ENCODE measurements at regions not wholly inside any gene's neighbourhood (a gene's known extent, or its start where the extent isn't known, plus 50 kb on each side); places are given as distances from the start of the nearest gene placed in this dataset.

DNA sequence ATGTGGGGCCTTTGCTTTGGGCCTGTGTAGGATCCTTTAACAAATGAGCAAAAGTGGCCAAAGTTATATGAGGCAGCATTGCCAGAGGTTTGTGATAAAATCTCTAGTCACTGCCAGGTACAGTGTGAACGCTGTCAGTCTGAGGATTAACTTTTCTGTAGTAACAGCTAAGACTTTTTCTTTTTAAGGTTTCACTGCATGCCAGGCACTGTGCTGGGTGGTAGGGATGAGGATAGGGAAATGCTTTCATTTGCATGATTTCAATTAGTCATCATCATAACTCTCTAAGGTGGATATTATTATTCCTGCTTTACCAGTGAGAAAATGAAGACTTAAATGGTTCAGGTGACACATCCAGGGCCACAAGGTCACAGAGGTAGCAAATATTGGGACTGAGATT is 79.7 kb upstream of the BMPER start:
- TF ChIP-seq POLR2A (IDR thresholded peaks at IDR 0.05; ENCODE audit: extremely low read depth, insufficient read length) = no peak
- TF ChIP-seq, protein P1, sequence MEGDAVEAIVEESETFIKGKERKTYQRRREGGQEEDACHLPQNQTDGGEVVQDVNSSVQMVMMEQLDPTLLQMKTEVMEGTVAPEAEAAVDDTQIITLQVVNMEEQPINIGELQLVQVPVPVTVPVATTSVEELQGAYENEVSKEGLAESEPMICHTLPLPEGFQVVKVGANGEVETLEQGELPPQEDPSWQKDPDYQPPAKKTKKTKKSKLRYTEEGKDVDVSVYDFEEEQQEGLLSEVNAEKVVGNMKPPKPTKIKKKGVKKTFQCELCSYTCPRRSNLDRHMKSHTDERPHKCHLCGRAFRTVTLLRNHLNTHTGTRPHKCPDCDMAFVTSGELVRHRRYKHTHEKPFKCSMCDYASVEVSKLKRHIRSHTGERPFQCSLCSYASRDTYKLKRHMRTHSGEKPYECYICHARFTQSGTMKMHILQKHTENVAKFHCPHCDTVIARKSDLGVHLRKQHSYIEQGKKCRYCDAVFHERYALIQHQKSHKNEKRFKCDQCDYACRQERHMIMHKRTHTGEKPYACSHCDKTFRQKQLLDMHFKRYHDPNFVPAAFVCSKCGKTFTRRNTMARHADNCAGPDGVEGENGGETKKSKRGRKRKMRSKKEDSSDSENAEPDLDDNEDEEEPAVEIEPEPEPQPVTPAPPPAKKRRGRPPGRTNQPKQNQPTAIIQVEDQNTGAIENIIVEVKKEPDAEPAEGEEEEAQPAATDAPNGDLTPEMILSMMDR (IDR thresholded peaks at IDR 0.05; ENCODE audit: low read depth, low read length) = no peak

Data from NB4 (cell line).